HEK293 (cell line): ENCODE measurements at regions not wholly inside any gene's neighbourhood (a gene's known extent, or its start where the extent isn't known, plus 50 kb on each side); places are given as distances from the start of the nearest gene placed in this dataset.

Experiments
- CTCF ChIA-PET: fragments of 350-600 bp; formaldehyde crosslinking; extraction: SDS; loops from one replicate; lab custom pipeline; 2021; ENCODE audit warnings: antibody characterized with exemption; lab: Yijun Ruan, JAX
- POLR2A ChIA-PET: fragments of 300-600 bp; formaldehyde crosslinking; extraction: SDS; loops from one replicate; lab custom pipeline; 2020; ENCODE audit warnings: antibody characterized with exemption, inconsistent platforms; lab: Yijun Ruan, JAX
- H3K27ac ChIP-seq: fragments of 200-500 bp; sonication (Bioruptor generic); 2 replicates; pipeline ENCODE4 v1.5.1; 2014; ENCODE audit warnings: low read depth, low read length, control low read depth, inconsistent platforms; ENCODE audit errors: extremely low read depth
- H3K36me3 ChIP-seq, 2 experiments: fragments of 200-500 bp in 1 of 2; sonication (Bioruptor generic) in 1 of 2; 1 replicate in 1 of 2; 2 replicates in 1 of 2; pipeline ENCODE4 v1.5.1; 2014 to 2017; ENCODE audit warnings: inconsistent platforms in 2 of 2, low read length in 2 of 2; ENCODE audit not compliant: control insufficient read depth in 2 of 2, insufficient read depth in 1 of 2
- H3K4me1 ChIP-seq: fragments of 200-500 bp; sonication (Bioruptor generic); 2 replicates; pipeline ENCODE4 v1.5.1; 2014; ENCODE audit warnings: mild to moderate bottlenecking, low read length, inconsistent platforms; ENCODE audit not compliant: control insufficient read depth, insufficient read depth
- H3K4me3 ChIP-seq: 2 replicates; pipeline ENCODE4 v1.5.1; 2011; ENCODE audit warnings: low read depth, mild to moderate bottlenecking, control low read depth, low read length, moderate library complexity
- H3K9me3 ChIP-seq: fragments of 200-500 bp; sonication (Bioruptor generic); 2 replicates; pipeline ENCODE4 v1.5.1; 2014; ENCODE audit warnings: low read depth, low read length, inconsistent platforms; ENCODE audit not compliant: control insufficient read depth, insufficient read depth
- INSM2 ChIP-seq: fragments of 450-650 bp; formaldehyde crosslinking; IDR thresholded peaks from 2 replicates; pipeline ENCODE4 v1.5.1; 2016; ENCODE audit warnings: missing biosample characterization, missing genetic modification characterization
- KLF16 ChIP-seq: fragments of 450-650 bp; formaldehyde crosslinking; IDR thresholded peaks from 2 replicates; pipeline ENCODE4 v1.5.1; 2017; ENCODE audit warnings: missing biosample characterization, missing genetic modification characterization
- PBX3 ChIP-seq: sonication (generic); formaldehyde crosslinking; IDR thresholded peaks from 2 replicates; pipeline ENCODE4 v1.8.1; 2022; ENCODE audit warnings: mild to moderate bottlenecking, moderate library complexity, missing genetic modification reagents
- SP2 ChIP-seq: fragments of 450-650 bp; formaldehyde crosslinking; IDR thresholded peaks from 2 replicates; pipeline ENCODE4 v1.5.1; 2016; ENCODE audit warnings: missing biosample characterization, missing genetic modification characterization
- SP3 ChIP-seq: fragments of 450-650 bp; formaldehyde crosslinking; IDR thresholded peaks from 2 replicates; pipeline ENCODE4 v1.5.1; 2016; ENCODE audit warnings: missing biosample characterization, missing genetic modification characterization
- SP7 ChIP-seq: fragments of 450-650 bp; formaldehyde crosslinking; IDR thresholded peaks from 2 replicates; pipeline ENCODE4 v1.5.1; 2016; ENCODE audit warnings: missing biosample characterization, missing genetic modification characterization
- ZBTB49 ChIP-seq: fragments of 450-650 bp; formaldehyde crosslinking; IDR thresholded peaks from 2 replicates; pipeline ENCODE4 v1.5.1; 2016; ENCODE audit warnings: missing biosample characterization, missing genetic modification characterization, low read depth
- ZFHX2 ChIP-seq: fragments of 450-650 bp; formaldehyde crosslinking; conservative IDR thresholded peaks from 2 replicates; pipeline ENCODE4 v1.5.1; 2016; ENCODE audit warnings: missing biosample characterization, missing genetic modification characterization
- ZNF132 ChIP-seq: fragments of 450-650 bp; formaldehyde crosslinking; IDR thresholded peaks from 2 replicates; pipeline ENCODE4 v1.5.1; 2017; ENCODE audit warnings: missing biosample characterization, missing genetic modification characterization, borderline replicate concordance
- ZNF169 ChIP-seq: fragments of 450-650 bp; formaldehyde crosslinking; IDR thresholded peaks from 2 replicates; pipeline ENCODE4 v1.5.1; 2016; ENCODE audit warnings: missing biosample characterization, missing genetic modification characterization
- ZNF214 ChIP-seq: fragments of 450-650 bp; formaldehyde crosslinking; IDR thresholded peaks from 2 replicates; pipeline ENCODE4 v1.5.1; 2017; ENCODE audit warnings: missing biosample characterization, mild to moderate bottlenecking, missing genetic modification characterization, borderline replicate concordance
- ZNF23 ChIP-seq: fragments of 450-650 bp; formaldehyde crosslinking; IDR thresholded peaks from 2 replicates; pipeline ENCODE4 v1.5.1; 2016; ENCODE audit warnings: missing biosample characterization, missing genetic modification characterization, borderline replicate concordance
- ZNF266 ChIP-seq: fragments of 450-650 bp; formaldehyde crosslinking; IDR thresholded peaks from 2 replicates; pipeline ENCODE4 v1.5.1; 2016; ENCODE audit warnings: missing biosample characterization, missing genetic modification characterization, low read depth
- ZNF394 ChIP-seq: fragments of 450-650 bp; formaldehyde crosslinking; IDR thresholded peaks from 2 replicates; pipeline ENCODE4 v1.5.1; 2016; ENCODE audit warnings: missing biosample characterization, missing genetic modification characterization, mild to moderate bottlenecking, moderate library complexity, borderline replicate concordance
- ZNF416 ChIP-seq: fragments of 450-650 bp; formaldehyde crosslinking; IDR thresholded peaks from 2 replicates; pipeline ENCODE4 v1.5.1; 2016; ENCODE audit warnings: missing biosample characterization, missing genetic modification characterization
- ZNF423 ChIP-seq: fragments of 450-650 bp; formaldehyde crosslinking; IDR thresholded peaks from 2 replicates; pipeline ENCODE4 v1.5.1; 2016; ENCODE audit warnings: missing biosample characterization, missing genetic modification characterization
- ZNF501 ChIP-seq: fragments of 450-650 bp; formaldehyde crosslinking; IDR thresholded peaks from 2 replicates; pipeline ENCODE4 v1.5.1; 2016; ENCODE audit warnings: missing biosample characterization, missing genetic modification characterization
- ZNF513 ChIP-seq: fragments of 450-650 bp; IDR thresholded peaks from 2 replicates; pipeline ENCODE4 v1.5.1; 2018; ENCODE audit warnings: missing biosample characterization, missing genetic modification characterization
- ZNF521 ChIP-seq: fragments of 450-650 bp; formaldehyde crosslinking; IDR thresholded peaks from 2 replicates; pipeline ENCODE4 v1.5.1; 2017; ENCODE audit warnings: missing biosample characterization, mild to moderate bottlenecking, missing genetic modification characterization
- ZNF548 ChIP-seq: fragments of 450-650 bp; formaldehyde crosslinking; IDR thresholded peaks from 2 replicates; pipeline ENCODE4 v1.5.1; 2016; ENCODE audit warnings: missing biosample characterization, missing genetic modification characterization
- ZNF560 ChIP-seq: fragments of 450-650 bp; formaldehyde crosslinking; IDR thresholded peaks from 2 replicates; pipeline ENCODE4 v1.5.1; 2017; ENCODE audit warnings: missing biosample characterization, missing genetic modification characterization, borderline replicate concordance
- ZNF600 ChIP-seq: fragments of 450-650 bp; formaldehyde crosslinking; IDR thresholded peaks from 2 replicates; pipeline ENCODE4 v1.5.1; 2016; ENCODE audit warnings: missing biosample characterization, missing genetic modification characterization
- ZNF623 ChIP-seq: fragments of 450-650 bp; formaldehyde crosslinking; IDR thresholded peaks from 2 replicates; pipeline ENCODE4 v1.5.1; 2016; ENCODE audit warnings: missing biosample characterization, missing genetic modification characterization
- ZNF785 ChIP-seq: fragments of 450-650 bp; formaldehyde crosslinking; IDR thresholded peaks from 2 replicates; pipeline ENCODE4 v1.5.1; 2016; ENCODE audit warnings: missing biosample characterization, missing genetic modification characterization
- ZNF837 ChIP-seq: fragments of 450-650 bp; formaldehyde crosslinking; IDR thresholded peaks from 2 replicates; pipeline ENCODE4 v1.5.1; 2016; ENCODE audit warnings: missing biosample characterization, missing genetic modification characterization

- no peak for TF ChIP-seq KLF16
- TF ChIP-seq ZNF266 = no peak
These were observed 79.2 kb upstream of the LY86 start (continued) for GRCh38 chr6:6509284-6509683.

- Histone ChIP-seq H3K4me1 (no peaks in the 10 kb centered on the region), H3K36me3 (no peaks in the 10 kb centered on the region), H3K27ac (no peak overlapping the region)
- TF ChIP-seq ZNF548 (tag by site-specific recombination) = no peak
- TF ChIP-seq ZNF132 = no peak
- TF ChIP-seq SP3 (tag by site-specific recombination) = no peak
- no peak for TF ChIP-seq ZNF23 (tag by site-specific recombination)
- no peak for TF ChIP-seq ZNF521
- TF ChIP-seq INSM2 = no peak
- TF ChIP-seq ZNF623 (tag by site-specific recombination) = no peak
- TF ChIP-seq PBX3 = no peak
- no peak for TF ChIP-seq ZFHX2 (tag by site-specific recombination)
- no peak for TF ChIP-seq ZNF394 (tag by site-specific recombination)
- no peak for TF ChIP-seq ZNF837 (tag by site-specific recombination)
- no peak for TF ChIP-seq ZNF416 (tag by site-specific recombination)
- no peak for TF ChIP-seq ZNF560 (tag by site-specific recombination)
- no peak for TF ChIP-seq ZBTB49 (tag by site-specific recombination)
- TF ChIP-seq, all 188 proteins: peak for 0
- H3K4me3 ChIP-seq = no peak overlapping the region
- ChIA-PET CTCF (interaction anchor here (0.6 to 1.9 kb wide), 3 partner anchors 17 to 455 kb away, joined by 4 to 7 read pairs (median 5); no protein-coding TSS in a partner anchor), POLR2A (no interaction called here)
- H3K9me3 ChIP-seq = no peaks in the 10 kb centered on the region
These were observed 75.8 kb upstream of the LY86 start for GRCh38 chr6:6512711-6513110.

- Histone ChIP-seq H3K4me1 (no peaks in the 10 kb centered on the region), H3K27ac (no peak overlapping the region), H3K4me3 (no peak overlapping the region), H3K9me3 (no peaks in the 10 kb centered on the region), H3K36me3 (no peaks in the 10 kb centered on the region)
- ChIA-PET POLR2A (interaction anchor here (0.6 kb wide), 1 partner anchor 205 kb away, joined by 3 read pairs; no protein-coding TSS in a partner anchor), CTCF (interaction anchor here (0.6 to 0.7 kb wide), 2 partner anchors 16 to 159 kb away, joined by 3 read pairs; no protein-coding TSS in a partner anchor)
- TF ChIP-seq ZNF416 (tag by site-specific recombination) = no peak
- no peak for TF ChIP-seq SP7 (tag by site-specific recombination)
- no peak for TF ChIP-seq ZNF169 (tag by site-specific recombination)
- no peak for TF ChIP-seq ZNF513 (tag by site-specific recombination)
- TF ChIP-seq ZNF423 (tag by site-specific recombination) = no peak
- TF ChIP-seq ZNF501 = no peak
- TF ChIP-seq SP2 (tag by site-specific recombination) = no peak
- TF ChIP-seq ZNF600 (tag by site-specific recombination) = no peak
- TF ChIP-seq ZNF214 (tag by site-specific recombination) = no peak
- TF ChIP-seq ZNF785 = no peak
These were observed 72.6 kb upstream of the LY86 start for GRCh38 chr6:6515691-6516607.
